Glomerular visceral epithelial cell (primary cell): ENCODE measurements at regions not wholly inside any gene's neighbourhood (a gene's known extent, or its start where the extent isn't known, plus 50 kb on each side); places are given as distances from the start of the nearest gene placed in this dataset.
"Not testable (repeated sequence)": the region's sequence is repeated elsewhere in the genome, so short reads cannot be mapped to it uniquely, and the experiment has no call there.

ENCODE experiments used
- DNase-seq: peaks from one replicate; pipeline ENCODE4 v3.0.0-alpha.2; 2016; ENCODE audit errors: extremely low spot score

DNA sequence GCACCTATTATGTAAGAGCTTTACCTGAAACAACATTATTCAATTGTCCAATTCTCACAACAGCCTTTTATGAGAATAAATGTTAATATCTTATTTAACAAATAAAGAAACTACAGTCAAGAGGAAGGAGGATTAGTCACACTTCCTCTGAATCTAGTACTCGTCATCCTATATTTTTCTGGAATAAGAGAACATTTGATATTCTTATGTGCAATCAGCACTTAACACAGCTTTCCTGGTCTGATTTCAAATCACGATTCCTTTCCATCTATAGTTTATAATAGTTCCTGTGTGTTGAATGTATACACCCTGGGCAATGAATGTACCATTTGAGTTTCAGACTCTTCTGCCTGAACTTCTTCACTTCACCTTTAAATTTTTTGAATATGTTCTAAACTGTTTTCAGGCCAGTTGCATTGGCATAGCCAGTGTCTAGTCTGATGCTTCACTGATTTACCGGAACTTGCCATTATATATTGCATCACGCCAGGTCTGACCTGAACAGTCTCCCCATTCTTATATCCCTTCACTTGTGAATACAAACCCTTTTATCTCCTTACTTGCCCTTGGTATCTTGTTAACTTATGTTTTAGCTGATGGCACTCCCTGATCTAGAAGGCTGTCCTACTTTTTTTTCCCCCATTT, 698.3 kb downstream of the MAT2B start:
- DNase-seq, result peak; percentile 36

DNA sequence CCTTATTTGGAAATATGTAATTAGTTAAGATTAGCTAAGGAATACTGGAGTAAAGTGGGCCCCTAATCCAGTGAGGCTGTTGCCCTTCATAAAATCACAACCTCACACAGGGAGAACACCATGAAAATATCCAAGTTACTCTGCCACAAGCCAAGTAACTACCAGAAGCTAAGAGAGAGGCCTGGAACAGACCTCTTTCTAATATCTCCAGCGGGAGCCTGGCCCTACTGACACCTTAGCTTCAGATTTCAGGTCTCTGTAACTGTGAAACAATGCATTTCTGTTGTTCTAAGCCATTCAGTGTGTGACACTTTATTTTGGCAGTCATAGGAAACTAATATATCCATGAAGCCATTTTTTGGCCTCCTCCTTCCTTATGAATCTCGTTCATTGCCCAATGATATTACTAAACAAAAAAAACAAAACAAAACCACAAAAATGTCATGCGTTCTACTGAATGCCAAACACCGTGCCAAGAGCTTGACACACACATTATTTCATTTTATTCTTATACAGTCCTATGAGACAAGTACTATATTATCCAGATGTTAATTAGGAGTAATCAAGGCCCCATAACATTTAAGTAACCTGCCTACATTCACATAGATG, 699.0 kb downstream of the MAT2B start:
- peak; percentile 47 for DNase-seq

DNA sequence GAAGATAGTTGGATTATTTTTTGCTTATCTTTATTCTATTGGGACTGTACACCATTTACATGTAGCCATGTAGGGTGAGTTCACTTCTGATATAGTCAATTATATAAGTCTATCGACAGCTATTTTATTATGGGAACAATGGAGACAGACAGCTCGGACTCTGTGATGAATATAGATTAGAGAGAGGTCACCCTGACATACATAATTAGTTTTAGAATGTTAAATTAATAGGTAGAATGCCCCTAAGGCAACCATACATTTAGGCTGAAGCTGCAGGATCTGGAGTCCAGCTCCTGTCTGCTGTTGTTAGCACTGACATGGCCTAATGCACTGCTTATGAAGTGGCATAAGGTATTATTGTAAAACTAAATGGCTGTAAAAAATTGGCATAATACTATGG, 700.8 kb downstream of the MAT2B start:
- DNase-seq, result no peak

DNA sequence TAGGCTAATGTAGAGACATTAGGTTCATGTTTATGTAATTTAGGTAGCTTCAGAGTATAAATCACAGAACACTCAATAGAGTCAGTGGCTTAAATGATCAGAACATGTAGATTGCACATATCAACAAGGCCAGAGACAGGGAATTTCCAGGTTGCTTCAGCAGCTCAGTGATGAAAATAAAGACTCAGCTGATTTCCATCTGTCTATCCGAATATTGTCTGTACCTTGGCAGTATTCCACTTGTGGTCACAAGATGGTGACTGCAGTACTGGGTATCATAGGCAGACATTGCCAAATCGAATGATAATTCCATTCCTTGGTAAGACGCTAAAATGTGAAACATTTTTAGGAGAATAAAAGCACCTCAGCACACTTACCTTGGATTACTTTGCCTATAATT, 702.2 kb downstream of the MAT2B start:
- DNase-seq, result peak; percentile 2

DNA sequence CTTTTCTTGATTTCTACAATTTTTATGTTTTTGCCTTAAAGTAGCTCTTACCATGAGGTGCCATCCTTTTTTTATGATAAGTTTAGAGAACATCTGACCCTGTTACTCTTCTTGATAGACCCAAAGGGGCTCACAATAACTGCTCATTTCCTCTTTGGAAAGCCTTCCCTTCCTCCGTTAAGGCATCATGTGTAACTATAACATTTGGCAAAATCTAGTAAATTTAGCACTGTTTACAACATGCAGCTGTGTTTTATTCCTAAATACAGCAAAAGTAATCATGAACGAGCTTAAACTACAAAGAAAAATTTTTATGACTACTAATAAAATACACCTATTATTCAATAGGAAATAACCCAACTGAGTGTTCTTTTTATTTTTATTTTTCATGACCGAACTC, 705.1 kb downstream of the MAT2B start:
- no peak for DNase-seq

DNA sequence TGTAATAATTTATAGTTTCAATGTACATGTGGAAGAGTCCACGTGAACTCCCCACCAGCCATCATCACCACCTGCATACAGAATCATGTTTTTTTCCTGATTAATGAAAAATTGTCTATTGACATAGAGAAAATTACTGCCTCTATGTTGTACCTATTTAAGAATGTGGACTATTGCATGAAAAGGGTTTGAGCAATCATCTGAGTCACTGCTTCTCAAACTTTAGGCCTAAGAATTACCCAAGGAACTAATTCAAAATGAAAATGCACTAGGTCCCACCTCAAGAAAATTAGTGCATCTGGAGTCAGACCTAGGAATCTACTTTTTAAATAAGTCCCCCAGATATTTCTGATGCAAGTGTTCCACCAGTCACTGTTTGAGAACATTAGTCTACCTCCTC, 709.3 kb downstream of the MAT2B start:
- no peak for DNase-seq

DNA sequence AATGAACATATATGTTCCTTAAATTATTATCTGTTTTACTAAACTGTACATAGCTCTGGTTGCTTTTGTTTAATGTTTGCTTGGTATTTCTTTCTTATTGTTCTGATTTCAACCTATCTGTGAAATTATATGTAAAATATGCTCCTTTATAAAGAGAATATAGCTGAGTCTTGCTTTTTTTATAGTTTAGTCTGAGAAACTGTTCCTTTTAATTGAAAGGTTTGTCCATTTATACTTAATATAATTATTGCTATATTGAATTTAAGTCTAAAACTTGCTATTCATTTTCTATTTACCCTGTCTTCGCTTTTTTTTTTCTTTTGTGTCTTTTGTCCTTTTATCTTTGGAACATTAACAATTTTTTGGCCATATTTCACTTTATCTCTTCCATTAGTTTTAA, 712.0 kb downstream of the MAT2B start:
- no peak for DNase-seq

DNA sequence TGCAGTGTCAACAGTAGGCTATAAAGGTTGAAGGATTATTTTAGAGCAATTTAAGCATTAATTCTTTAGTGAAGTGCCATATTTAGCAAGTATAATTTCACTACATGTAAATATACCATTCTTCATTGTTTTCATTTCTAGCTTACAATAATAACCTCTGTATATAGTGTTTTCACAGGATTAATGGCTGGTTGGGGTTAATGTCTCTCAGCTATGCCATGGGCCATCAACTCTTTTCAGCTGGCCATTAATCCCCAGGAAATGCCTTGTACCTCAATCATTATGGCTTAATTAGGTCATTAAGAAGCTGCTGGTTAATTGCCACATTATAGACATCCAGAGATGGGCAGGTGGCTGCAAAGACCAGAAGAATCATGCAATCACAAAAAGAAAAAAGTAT, 715.1 kb downstream of the MAT2B start:
- DNase-seq, result no peak

DNA sequence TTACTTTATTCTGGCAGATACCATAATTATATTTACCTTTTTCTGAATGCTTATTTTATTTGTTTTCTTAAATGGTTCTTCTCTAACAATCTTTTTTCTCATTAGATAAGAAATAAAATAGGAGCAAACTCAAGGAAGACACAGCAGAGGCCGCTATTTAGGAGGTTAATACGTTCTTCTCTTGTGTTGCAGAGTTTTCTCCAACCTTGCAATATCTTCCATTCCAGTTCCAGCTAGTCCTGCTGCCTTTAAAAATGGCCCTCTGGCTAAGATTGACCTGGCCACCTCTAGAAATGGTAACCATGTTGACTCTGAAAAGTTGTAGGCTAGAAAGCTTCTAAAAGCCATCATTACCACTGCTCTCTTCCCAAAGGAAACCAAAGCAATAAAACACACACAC, 718.8 kb downstream of the MAT2B start:
- no peak for DNase-seq

DNA sequence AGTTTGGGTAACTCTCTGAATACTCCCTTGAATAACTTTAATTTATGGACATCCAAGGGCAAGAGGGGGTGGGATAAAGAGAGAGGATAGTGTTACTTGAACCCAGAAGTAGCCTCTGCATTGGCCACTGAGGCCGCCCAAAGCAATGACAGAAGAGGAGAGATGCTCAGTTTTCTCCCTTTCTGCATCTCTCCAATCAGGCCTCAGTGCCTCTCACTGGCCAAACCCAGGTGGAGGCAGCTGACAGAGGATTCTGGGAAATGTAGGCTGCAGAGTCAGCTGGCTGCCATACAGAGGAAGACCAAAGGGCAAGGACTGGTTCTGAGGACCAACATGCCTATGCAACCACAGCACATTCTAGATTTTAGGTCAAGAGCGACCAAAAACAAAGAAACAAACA, 719.4 kb downstream of the MAT2B start:
- no peak for DNase-seq

DNA sequence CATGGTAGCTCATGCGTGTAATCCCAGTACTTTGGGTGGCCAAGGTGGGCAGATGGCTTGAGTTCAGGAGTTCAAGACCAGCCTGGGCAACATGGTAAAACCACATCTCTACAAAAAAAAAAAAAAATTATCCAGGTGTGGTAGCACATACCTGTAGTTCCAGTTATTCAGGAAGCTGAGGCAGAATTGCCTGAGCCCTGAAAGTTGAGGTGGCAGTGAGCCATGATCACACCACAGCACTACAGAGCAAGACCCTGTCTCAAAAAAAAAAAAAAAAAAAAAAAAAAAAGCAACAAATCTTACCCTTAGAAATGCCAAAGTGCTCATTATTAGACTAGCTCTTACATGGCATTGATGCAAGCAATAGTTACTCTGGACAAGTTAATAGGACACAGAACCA, 724.9 kb downstream of the MAT2B start:
- DNase-seq, result no peak

DNA sequence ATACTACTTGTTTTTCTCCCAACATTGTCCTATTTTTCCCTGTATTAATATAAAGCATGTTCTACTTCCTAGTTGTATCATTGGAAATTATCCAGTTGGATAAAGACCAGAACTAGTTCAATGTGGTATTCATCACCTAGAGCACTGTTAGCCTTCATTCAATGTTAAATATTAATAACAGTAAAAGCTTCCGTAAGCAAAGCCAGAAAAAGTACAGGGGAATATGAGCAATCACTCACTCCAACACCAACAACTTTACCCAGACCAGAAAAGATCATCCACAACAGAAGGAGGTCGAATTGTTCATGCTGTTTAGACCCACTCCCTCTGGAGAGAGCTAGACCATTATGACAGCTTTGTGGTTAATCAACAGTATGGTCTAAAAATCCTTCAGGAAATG, 728.4 kb downstream of the MAT2B start:
- peak; percentile 88 for DNase-seq

DNA sequence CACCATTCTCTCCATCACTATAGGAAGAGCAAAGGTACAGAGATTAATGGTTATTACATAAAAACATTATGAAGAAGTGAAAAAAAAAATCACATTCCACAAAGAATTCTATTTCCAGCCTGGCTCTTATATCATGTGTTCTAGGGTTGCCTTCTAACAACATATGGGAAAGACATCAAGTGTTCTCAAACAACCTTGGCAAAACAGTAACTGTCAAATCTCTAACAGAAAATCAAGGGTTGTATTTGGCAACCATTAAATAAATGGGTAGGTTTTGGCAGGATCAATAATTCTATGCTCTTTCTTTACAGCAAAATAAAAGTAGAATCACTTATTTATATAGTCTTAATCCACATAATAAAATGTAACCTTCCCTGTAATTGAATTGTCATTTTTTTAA, 728.9 kb downstream of the MAT2B start:
- DNase-seq, result no peak

DNA sequence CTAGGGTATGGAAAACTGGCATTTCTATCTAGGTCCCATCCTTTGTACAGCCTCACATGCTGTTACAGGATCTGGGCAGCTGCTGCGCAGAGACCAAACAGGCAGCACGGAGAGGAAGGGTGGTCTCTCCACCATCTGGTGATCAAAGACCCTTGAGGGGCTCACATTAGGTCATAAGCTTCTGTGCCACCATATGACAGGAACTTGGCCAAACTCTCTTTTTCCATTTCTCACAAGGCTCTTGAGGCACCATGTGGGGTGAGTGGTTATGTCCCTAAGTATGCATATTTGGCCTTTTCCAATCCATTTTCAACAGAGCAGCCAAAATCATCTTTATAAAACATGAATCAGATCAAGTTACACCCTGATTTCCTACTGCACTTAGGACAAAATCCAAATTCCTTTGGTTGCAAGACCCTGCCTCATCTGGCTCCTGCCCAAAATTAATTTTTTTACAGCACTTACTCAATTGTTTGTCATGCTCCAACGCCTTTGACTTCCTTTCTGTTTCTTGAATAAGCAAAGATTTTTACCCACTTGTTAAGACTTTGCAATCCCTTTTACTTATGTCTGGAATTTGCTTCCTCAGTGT, 730.0 kb downstream of the MAT2B start:
- DNase-seq, result peak; percentile 91

DNA sequence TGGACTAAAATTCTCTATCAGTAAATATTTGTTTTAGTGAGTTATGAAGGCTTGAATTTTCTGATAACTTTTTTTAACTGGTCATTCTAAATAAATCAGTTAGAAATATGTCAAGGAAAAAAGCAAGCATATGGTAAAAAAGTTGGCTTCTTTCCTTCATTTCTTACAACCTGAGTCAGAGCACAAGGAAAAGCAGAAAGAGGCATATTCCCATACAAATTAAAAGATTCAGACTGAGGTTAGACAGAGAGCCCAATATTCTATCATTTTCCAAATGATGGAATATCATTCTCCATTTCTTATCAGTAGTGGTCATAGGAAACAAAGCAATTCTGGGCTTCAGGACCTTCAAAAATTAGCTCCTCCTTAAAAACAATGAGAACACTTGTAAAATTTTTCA, 732.1 kb downstream of the MAT2B start:
- no peak for DNase-seq

DNA sequence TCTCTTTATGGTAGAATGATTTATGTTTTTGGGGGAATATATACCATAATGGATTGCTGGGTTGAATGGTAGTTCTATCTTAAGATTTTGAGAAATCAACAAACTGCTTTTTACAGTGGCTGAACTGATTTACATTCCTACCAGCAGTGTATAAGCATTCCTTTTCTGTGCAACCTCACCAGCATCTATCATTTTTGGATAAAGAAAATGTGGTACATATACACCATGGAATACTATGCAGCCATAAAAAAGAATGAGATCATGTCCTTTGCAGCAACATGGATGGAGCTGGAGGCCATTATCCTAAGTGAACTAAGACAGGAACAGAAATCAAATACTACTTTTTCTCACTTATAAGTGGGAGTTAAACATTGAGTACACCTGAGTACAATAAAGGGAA, 746.4 kb downstream of the MAT2B start:
- not testable (repeated sequence) for DNase-seq

DNA sequence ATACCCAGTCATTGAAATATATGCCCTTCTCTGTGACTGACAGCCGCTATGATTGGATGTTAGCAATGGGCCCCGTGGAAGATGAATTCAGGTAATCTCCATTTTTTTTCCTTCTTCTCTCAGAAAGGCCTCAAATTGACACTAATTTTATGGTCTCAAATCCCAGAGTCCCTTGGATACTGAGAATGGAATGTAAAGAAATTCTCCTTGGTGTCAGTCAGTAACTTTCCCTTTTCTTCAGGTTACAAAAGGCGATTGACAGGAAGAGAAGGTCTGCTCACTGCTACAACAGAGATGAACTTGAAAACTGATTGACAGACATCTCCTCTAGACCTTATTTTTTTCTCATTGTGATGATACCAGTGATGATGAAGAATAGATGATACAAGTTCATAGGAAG, 748.3 kb downstream of the MAT2B start:
- no peak for DNase-seq

DNA sequence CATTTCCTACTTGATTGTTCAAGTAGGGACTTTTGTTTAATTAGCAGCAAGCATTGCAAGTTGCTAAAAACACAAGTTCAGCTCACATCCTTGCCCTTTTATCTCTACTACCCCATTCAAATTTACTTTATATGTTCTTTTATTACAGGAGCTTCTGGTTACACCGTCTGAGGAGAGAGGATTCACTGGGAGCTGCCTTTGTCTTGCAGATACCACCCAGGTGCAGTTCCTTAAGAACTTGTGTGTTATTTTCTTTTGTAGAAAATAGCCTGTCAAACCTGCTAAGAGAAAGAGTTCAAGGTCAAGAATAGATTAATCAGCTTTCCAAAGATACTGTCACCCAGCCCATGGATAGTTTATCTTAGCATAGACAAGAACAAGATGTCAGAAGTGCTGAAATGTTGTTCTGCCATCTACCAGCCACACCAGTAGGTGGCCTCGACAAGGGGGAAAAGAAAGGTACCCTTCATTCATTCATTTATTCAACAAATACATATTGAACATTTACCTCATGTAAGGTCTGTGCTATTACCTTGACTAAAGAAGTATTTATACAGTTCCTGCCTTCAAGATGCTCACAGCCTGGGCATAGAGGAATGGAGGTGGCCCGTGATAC, 750.3 kb downstream of the MAT2B start:
- no peak for DNase-seq

DNA sequence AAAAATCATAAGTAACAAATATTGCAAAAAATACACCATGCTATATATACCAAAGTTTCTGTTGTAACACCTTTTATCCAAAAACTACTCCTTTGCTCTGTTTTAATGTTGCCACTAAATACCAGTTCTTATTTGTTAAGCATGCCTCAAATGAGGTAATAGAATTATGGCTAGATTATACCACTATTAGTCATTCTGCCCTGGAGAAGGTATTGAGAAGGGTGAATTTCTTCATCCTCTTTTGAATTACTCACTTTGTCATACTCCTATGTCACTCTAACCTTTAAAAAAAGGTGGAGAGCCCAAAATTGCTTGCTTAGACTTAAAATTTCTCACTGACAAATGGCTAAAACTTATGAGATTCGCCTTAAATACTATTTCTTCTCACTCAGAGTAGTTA, 750.9 kb downstream of the MAT2B start:
- peak; percentile 11 for DNase-seq

DNA sequence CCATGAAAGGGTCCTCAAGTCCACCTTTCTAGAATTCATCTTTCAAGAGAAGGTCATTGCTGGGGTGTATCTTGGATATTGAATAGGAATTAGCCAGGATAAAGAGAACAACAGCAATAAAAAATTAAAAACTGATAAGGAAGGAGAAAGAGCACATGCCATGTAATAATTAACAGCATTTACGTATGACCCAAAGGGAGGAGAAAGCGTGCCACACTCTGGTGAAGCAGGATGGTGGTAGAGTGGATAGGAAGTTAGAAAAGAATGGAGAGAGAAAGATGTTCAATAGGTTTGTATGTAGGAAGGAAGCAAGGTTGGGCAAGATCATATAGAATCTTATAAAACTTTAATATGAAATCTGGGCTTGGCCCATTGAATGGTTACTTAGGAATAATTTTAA, 751.5 kb downstream of the MAT2B start:
- DNase-seq, result no peak

DNA sequence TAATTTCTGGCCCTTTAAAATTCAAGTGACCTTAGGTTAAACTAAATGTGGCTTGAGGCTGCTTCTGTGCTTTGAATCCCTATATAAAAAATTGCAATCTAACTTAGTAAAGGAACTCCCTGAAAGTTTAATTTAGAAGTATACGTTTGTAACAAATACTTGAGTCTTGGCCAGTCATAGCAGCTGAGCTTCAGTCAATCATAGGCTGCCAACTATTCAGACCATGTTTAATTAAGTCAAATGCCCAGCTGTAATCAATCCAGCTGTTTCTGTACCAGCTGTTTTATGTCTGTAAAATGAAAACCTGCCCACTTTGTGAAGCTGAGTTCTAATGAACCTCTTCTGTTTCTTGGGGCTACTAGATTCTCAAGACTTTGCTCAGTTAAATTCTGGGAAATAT, 760.1 kb downstream of the MAT2B start:
- no peak for DNase-seq

DNA sequence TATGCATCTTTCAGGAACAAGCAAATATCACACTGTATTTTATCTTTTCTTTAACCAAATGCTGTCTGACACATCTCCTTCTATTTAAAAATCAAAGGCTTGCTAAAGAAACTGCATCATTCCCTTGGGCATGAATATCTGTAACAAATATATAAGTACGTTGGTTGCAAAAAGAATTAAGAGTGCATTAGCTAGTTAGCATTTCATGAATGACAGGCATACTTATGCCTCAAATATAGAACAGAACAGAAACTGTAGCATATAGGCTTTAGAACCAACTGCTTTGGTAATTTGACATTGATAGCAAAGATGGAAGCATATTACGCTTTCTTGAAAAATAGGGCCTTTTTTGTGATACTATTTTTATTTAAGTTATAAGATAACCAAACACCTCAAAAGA, 761.2 kb downstream of the MAT2B start:
- DNase-seq, result no peak

DNA sequence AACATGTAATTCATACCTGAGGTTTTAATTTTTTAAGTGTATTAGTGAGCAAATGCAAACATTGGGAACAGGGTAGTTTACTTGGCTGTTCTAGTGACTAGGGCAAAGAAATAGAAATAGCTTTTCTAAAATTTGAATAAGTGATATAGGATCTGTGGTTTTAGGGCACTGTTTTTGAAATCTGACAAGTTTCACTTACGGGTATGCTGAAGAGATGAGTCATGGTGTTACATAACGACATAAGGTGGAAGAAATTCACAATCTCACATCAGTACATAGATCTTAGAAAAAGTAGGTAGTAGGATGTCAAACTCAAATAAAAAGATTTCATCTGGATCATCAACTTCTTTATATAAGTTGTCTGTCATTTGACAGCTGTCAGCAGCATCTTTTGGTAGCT, 772.3 kb downstream of the MAT2B start:
- DNase-seq, result no peak
